NCI-H2081 treated with DMSO at 0.1 percent for 48 hours (cell line): ENCODE measurements at regions not wholly inside any gene's neighbourhood (a gene's known extent, or its start where the extent isn't known, plus 50 kb on each side); places are given as distances from the start of the nearest gene placed in this dataset.
"Not testable (repeated sequence)": the region's sequence is repeated elsewhere in the genome, so short reads cannot be mapped to it uniquely, and the experiment has no call there.

ENCODE experiments used
- DNase-seq: peaks from one replicate; lab custom pipeline; 2025; lab: John Stamatoyannopoulos, UW

- DNase-seq, result no peak
Measured at GRCh38 chr2:122707224-122707824, 951.9 kb downstream of the TSN start.

DNA sequence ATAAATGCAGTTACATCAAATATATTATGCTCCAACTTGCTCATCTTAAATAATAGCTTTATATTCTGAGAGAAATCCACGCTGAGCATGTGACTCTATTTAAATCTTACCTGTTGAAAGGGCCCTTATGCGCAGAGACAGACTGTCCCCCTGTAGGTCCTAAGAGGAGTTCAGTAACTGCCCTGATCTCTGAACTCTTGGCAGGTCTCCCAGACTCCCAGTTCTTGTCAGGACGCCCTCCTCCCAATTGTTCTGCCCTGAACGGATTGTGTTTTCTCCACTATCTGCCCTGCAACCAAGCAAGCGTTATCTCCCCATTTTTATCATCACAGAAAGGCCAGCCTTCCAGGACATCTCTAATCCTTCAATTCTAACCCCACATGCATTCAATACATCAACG lies 954.6 kb downstream of the TSN start:
- DNase-seq, result no peak

GRCh38 chr2:122713800-122714199 lies 958.3 kb downstream of the TSN start:
- DNase-seq, result no peak

- DNase-seq, result not testable (repeated sequence)
Measured at GRCh38 chr2:122720822-122721221, 965.4 kb downstream of the TSN start.

GRCh38 chr2:122734766-122735424 lies 979.4 kb downstream of the TSN start:
- DNase-seq, result no peak

- no peak for DNase-seq
Measured at GRCh38 chr2:122736279-122736678, 980.8 kb downstream of the TSN start.

DNA sequence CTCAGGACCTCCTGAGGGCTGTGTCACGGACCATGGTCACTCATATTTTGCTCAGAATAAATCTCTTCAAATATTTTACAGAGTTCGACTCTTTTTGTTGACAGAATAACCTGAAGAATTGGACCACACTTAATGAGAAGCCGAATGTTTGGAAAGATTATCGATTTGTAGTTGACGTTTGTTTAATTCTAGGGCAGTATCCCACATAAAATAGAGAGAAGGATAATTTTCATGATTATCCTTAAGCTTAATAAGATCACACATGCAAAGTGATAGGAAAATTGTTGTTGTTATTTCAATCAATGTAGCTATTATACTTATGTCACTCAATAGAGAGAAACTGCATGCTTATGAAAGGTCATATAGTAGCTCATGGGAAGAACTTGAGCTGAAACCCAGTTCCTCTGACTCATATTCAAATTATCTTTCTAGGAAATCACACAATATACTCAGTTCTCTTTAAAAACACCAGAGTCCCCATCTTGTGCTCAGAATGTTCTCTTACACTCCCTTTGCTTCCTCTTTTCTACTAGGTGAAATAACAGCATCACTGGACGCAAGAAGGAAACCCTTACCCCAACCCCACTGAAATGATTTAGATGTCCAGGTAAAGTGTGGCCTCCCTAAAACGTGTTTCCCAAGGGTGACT lies 982.1 kb downstream of the TSN start:
- DNase-seq, result no peak

- no peak for DNase-seq
Measured at GRCh38 chr2:122739732-122740593, 984.5 kb downstream of the TSN start.

GRCh38 chr2:122740594-122740948 lies 985.1 kb downstream of the TSN start:
- DNase-seq, result no peak

GRCh38 chr2:122741403-122741802 lies 986.0 kb downstream of the TSN start:
- DNase-seq, result no peak

DNA sequence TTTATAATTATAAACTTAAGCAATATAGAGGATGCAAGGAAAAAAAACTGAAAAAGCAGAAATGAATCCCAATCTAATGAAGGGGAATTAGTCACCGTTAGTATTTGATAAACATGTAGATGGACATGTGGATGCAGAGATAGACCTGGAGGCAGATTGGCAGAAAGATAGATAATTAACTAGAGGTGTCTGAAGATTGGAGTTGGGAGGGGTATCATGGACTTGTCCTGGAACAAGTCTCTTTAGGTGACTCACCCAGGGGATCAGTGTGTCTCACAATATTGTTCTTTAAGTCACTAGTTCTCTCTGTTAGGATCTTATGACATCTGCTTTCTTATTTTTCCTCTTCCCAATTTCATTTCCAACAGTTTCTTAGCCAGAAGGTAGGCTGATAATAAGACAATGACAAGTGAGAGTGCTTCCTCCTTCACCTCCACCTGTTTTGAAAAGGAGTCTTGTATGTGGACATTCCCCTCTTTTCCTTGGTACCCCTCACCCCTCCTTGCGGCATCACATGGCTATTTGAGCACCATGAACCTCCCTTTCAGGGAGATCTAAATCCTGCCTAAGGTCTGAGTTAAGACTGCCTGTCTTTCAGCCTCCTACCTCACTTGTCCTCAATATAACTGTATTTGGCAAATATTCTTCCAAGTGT lies 987.7 kb downstream of the TSN start:
- DNase-seq, result no peak

- no peak for DNase-seq
Measured at GRCh38 chr2:122745603-122746002, 990.2 kb downstream of the TSN start.

DNA sequence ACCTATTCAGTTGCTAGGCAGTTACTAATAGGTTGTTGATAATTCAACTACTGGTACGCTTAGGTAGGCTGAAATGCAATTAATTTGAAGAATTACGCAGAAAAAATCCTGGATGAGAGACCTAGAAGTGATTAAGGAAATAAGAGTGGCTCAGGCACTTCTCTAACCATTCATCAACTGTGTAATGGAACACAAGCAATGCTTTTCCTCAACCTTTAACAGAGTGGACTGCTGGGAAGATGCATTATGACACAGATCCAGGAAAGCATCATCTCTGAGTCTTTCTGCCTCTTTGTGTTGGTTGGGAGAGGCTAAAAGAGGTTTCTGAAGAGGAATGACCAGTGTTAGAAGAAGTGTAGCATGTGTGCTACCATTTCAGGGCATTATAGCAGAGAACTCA lies 992.2 kb downstream of the TSN start:
- no peak for DNase-seq

GRCh38 chr2:122748552-122749011 lies 993.1 kb downstream of the TSN start:
- DNase-seq, result no peak

DNA sequence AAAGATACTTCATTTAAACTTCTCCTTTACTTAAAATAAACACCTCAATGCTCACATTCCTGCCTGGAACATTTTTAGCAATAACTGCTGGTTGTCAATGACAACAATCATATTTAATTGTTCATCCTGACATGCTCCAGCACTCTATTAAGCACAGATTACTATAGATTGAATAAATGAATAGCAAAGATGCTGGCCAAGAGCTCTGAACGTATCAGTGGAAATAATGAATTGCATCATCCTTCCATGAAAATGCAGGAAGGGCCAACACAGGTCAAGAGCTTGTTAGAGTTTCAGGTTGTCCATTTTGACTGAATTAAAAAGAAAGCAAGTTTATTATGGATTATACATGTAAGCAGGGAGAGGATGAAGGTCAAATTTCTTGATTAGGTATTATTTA lies 994.0 kb downstream of the TSN start:
- no peak for DNase-seq

GRCh38 chr2:122750095-122750494 lies 994.6 kb downstream of the TSN start:
- no peak for DNase-seq

DNA sequence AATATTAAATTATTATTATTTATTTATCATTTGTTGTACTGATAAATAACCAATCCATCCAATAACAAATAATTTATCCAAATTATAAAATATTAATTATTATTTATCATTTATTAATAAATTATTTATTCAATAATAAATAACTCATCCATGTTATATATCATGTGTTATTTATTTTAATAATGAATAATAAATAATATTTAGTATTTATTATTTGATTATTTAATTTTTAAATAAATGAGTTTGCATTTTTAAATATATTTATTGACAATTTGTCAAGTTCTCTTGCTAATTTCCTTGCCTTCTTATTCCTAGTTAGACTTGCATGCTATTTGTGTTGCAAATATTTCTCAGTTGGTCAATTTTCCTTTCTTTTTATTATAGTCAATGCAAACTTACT lies 995.4 kb downstream of the TSN start:
- no peak for DNase-seq

DNA sequence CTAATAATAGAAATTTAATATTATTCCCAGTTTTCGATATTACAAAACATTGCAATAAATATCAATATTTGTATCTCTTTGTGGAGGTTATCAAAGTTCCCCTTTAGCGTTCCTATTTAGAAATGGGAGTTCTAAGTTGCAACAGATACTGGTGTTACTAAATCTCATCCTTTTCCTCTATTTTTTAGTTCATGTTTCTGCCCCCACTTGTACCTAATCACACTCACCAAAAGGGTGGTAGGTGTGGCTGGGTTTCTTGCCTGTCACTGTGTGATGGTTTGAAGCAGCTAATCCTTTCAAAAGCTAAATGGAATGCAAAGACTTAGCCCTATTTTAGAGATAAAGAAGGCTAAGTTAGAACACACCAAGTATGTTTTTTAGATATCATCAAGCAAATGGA lies 997.9 kb downstream of the TSN start:
- no peak for DNase-seq

DNA sequence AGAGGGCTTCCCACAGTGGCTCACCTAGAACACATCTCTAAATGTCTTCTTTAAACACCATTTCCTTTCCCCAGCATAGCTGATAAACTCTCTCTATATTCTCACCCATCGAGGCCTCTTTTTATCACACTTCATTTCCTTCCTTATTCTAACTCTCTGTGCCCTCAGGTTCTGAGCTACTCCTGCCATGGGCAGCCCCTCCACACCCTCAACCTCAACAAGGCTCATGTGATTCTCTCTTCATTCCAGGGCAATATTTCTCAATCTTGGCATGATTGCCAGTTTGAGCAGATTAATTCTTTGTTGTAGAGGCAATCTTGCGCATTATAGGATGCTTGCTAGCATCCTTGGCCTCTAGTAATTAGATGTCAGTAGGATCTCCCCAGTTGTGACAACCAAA lies 999.1 kb downstream of the TSN start:
- no peak for DNase-seq

GRCh38 chr2:122755281-122755780 lies 999.9 kb downstream of the TSN start:
- DNase-seq, result no peak

GRCh38 chr2:122758967-122759366 lies 1003.5 kb downstream of the TSN start:
- no peak for DNase-seq

DNA sequence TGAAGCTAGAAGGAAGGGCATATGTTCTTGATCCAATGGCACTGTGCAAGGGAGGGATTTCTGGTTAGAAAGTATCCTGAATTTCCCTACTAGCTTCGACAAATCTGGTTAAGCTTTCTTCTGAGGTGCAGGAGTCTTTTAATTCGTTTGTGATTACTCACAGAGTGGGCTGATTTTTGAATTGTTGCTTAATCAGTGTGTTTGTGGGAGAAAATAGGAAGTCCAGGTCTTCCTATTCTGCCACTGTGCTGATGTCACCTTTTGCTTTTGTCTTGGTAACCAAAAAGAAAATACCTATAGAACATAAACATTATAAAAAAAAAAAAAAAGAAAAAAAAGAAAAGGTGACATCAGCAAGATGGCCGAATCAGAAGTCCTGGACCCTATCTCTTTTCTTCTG lies 1008.6 kb downstream of the TSN start:
- no peak for DNase-seq
